ENCODE measurements at regions not wholly inside any gene's neighbourhood (a gene's known extent, or its start where the extent isn't known, plus 50 kb on each side); places are given as distances from the start of the nearest gene placed in this dataset.
"Not testable (repeated sequence)": the region's sequence is repeated elsewhere in the genome, so short reads cannot be mapped to it uniquely, and the experiment has no call there.

- no peaks in the 10 kb centered on the region for H3K4me1 ChIP-seq
- ATAC-seq (no peak), DNase-seq (no peak)
- no peak for TF ChIP-seq CTCF (IDR thresholded peaks at IDR 0.05)
- no peak overlapping the region for H3K4me3 ChIP-seq
- no peaks in the 10 kb centered on the region for H3K27me3 ChIP-seq (ENCODE audit: insufficient read depth in 3 of 3, low read length in 2 of 3)
- H3K36me3 ChIP-seq (ENCODE audit: insufficient read depth in 1 of 2, low read depth in 1 of 2), result no peaks in the 10 kb centered on the region
- no peak overlapping the region for H3K27ac ChIP-seq
- H3K9me3 ChIP-seq, result no peaks in the 10 kb centered on the region
- intact Hi-C loops (cut with DNase I), result no loop called here
These were observed 142.9 kb upstream of the MON1B start for GRCh38 chr16:77048085-77048484.

- no peak overlapping the region for H3K4me3 ChIP-seq
- H3K27me3 ChIP-seq (ENCODE audit: insufficient read depth in 3 of 3, low read length in 2 of 3), result no peaks in the 10 kb centered on the region
- intact Hi-C loops (cut with DNase I), result no loop called here
- DNase-seq, result no peak
- no peaks in the 10 kb centered on the region for H3K9me3 ChIP-seq
- no peak for TF ChIP-seq CTCF (IDR thresholded peaks at IDR 0.05)
- ATAC-seq, result no peak
- H3K4me1 ChIP-seq, result no peaks in the 10 kb centered on the region
- no peak overlapping the region for H3K27ac ChIP-seq
- no peaks in the 10 kb centered on the region for H3K36me3 ChIP-seq (ENCODE audit: insufficient read depth in 1 of 2, low read depth in 1 of 2)
- WGBS, 3 donors, result 82 to 90% (median 84%) methylated on average over 4 of the region's 4 CpGs
These were observed 141.4 kb upstream of the MON1B start for GRCh38 chr16:77049577-77049976.

GRCh38 chr16:77056597-77056996, 134.4 kb upstream of the MON1B start:
- H3K4me1 ChIP-seq; DNase-seq; ATAC-seq; H3K4me3 ChIP-seq; H3K27ac ChIP-seq; H3K27me3 ChIP-seq (ENCODE audit: insufficient read depth in 3 of 3, low read length in 2 of 3); H3K36me3 ChIP-seq (ENCODE audit: insufficient read depth in 1 of 2, low read depth in 1 of 2); H3K9me3 ChIP-seq; intact Hi-C loops (cut with DNase I): not testable (repeated sequence)

- WGBS, 3 donors, result 70 to 75% (median 74%) methylated on average over 7 of the region's 7 CpGs
These were observed 133.7 kb upstream of the MON1B start for GRCh38 chr16:77057161-77057774.

GRCh38 chr16:77059446-77059845, 131.5 kb upstream of the MON1B start:
- Histone ChIP-seq H3K27ac (no peak overlapping the region), H3K4me1 (no peaks in the 10 kb centered on the region), H3K9me3 (no peaks in the 10 kb centered on the region), H3K36me3 (ENCODE audit: insufficient read depth in 1 of 2, low read depth in 1 of 2) (no peaks in the 10 kb centered on the region), H3K27me3 (ENCODE audit: insufficient read depth in 3 of 3, low read length in 2 of 3) (no peaks in the 10 kb centered on the region), H3K4me3 (no peak overlapping the region)
- intact Hi-C loops (cut with DNase I), result no loop called here
- TF ChIP-seq CTCF (IDR thresholded peaks at IDR 0.05), result no peak
- DNase-seq (no peak), ATAC-seq (no peak)

More at GRCh38 chr16:77057161-77057774, 133.7 kb upstream of the MON1B start:
- Histone ChIP-seq H3K4me3 (no peak overlapping the region), H3K4me1 (no peaks in the 10 kb centered on the region), H3K36me3 (ENCODE audit: insufficient read depth in 1 of 2, low read depth in 1 of 2) (no peaks in the 10 kb centered on the region), H3K27me3 (ENCODE audit: insufficient read depth in 3 of 3, low read length in 2 of 3) (no peaks in the 10 kb centered on the region), H3K27ac (no peak overlapping the region), H3K9me3 (no peaks in the 10 kb centered on the region)
- intact Hi-C loops (cut with DNase I), result no loop called here
- no peak for ATAC-seq
- no peak for TF ChIP-seq CTCF (IDR thresholded peaks at IDR 0.05)
- DNase-seq, result no peak
